OCI-LY3 (cell line): ENCODE measurements at regions not wholly inside any gene's neighbourhood (a gene's known extent, or its start where the extent isn't known, plus 50 kb on each side); places are given as distances from the start of the nearest gene placed in this dataset.

ENCODE experiments used
- H2AFZ ChIP-seq: fragments of 200-600, 300-600 bp; shearing (Covaris generic); 2 replicates; pipeline ENCODE4 v1.6.0; 2014; ENCODE audit warnings: antibody characterized with exemption, low read depth, low read length
- H3K27ac ChIP-seq: fragments of 200-600, 300-600 bp; sonication (generic); 2 replicates; pipeline ENCODE4 v1.5.1; 2014; ENCODE audit warnings: mild to moderate bottlenecking, low read length, moderate library complexity, mixed read lengths
- H3K27me3 ChIP-seq: fragments of 200-600, 300-600 bp; sonication (generic); 2 replicates; pipeline ENCODE4 v1.6.1; 2014; ENCODE audit warnings: low read depth, low read length, mixed read lengths
- H3K36me3 ChIP-seq: fragments of 200-600, 300-600 bp; sonication (generic); replicated peaks from 2 replicates; pipeline ENCODE3; 2014; ENCODE audit warnings: low read depth, low read length, mixed read lengths
- H3K4me1 ChIP-seq: fragments of 300-600, 200-600 bp; sonication (generic); 2 replicates; pipeline ENCODE4 v1.6.1; 2014; ENCODE audit warnings: low read length, mixed read lengths
- H3K4me2 ChIP-seq: fragments of 200-600, 300-600 bp; sonication (generic); 2 replicates; pipeline ENCODE4 v1.6.1; 2014; ENCODE audit warnings: low read length, mixed read lengths
- H3K4me3 ChIP-seq: fragments of 300-600, 200-600 bp; sonication (generic); 2 replicates; pipeline ENCODE4 v1.5.1; 2014; ENCODE audit warnings: antibody characterized with exemption, mild to moderate bottlenecking, low read length, moderate library complexity
- H3K79me2 ChIP-seq: fragments of 300-600, 200-600 bp; shearing (Covaris generic); 2 replicates; pipeline ENCODE4 v1.6.1; 2014; ENCODE audit warnings: mild to moderate bottlenecking, low read length, mixed read lengths
- H3K9ac ChIP-seq: fragments of 300-600, 200-600 bp; shearing (Covaris generic); 2 replicates; pipeline ENCODE4 v1.6.0; 2014; ENCODE audit warnings: mild to moderate bottlenecking, low read length, moderate library complexity
- H3K9me3 ChIP-seq: fragments of 200-600, 300-600 bp; shearing (Covaris generic); 2 replicates; pipeline ENCODE4 v1.6.1; 2014; ENCODE audit warnings: low read length, mixed read lengths; ENCODE audit not compliant: insufficient read depth
- H4K20me1 ChIP-seq: fragments of 200-600, 300-600 bp; sonication (generic); 2 replicates; pipeline ENCODE4 v1.6.1; 2016; ENCODE audit warnings: low read length, mixed read lengths; ENCODE audit not compliant: insufficient read depth
- EZH2phosphoT487 ChIP-seq: fragments of 200-600 bp; shearing (Covaris generic); IDR thresholded peaks from 2 replicates; pipeline ENCODE4 v1.6.1; 2018; ENCODE audit warnings: antibody characterized with exemption, mixed run types, low read depth
- TF ChIP-seq, protein P1 (sequence below): fragments of 200-600, 300-600 bp; sonication (generic); IDR thresholded peaks from 2 replicates; pipeline ENCODE4 v1.5.1; 2014; ENCODE audit warnings: antibody characterized with exemption, low read length, low read depth

DNA sequence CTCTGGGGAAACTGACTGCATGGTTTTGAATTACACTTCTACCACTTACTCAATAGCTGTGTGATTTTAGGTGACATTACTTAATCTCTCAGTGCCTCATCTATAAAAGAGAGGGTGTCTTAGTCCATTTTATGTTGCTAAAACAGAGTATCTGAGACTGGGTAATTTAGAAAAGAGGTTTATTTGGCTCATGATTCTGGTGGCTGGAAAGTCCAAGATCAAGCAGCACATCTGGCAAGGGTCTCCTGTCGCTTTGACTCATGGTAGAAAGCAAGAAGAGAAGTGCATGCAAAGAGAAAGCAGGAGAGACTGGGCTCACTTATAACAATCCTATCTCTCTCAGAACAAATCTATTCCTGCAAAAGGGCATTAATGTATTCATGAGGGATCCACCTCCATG is 132.4 kb upstream of the IRX5 start:
- no peak overlapping the region for H3K27ac ChIP-seq
- no peak overlapping the region for H3K9ac ChIP-seq
- no peaks in the 10 kb centered on the region for H3K27me3 ChIP-seq
- H2AFZ ChIP-seq, result no peak overlapping the region
- H3K4me2 ChIP-seq, result no peak overlapping the region
- no peaks in the 10 kb centered on the region for H3K36me3 ChIP-seq
- no peaks in the 10 kb centered on the region for H3K79me2 ChIP-seq
- no peaks in the 10 kb centered on the region for H4K20me1 ChIP-seq
- H3K4me1 ChIP-seq, result no peaks in the 10 kb centered on the region
- no peak overlapping the region for H3K4me3 ChIP-seq
- no peaks in the 10 kb centered on the region for H3K9me3 ChIP-seq
- no peak for TF ChIP-seq EZH2phosphoT487
- TF ChIP-seq, protein P1, sequence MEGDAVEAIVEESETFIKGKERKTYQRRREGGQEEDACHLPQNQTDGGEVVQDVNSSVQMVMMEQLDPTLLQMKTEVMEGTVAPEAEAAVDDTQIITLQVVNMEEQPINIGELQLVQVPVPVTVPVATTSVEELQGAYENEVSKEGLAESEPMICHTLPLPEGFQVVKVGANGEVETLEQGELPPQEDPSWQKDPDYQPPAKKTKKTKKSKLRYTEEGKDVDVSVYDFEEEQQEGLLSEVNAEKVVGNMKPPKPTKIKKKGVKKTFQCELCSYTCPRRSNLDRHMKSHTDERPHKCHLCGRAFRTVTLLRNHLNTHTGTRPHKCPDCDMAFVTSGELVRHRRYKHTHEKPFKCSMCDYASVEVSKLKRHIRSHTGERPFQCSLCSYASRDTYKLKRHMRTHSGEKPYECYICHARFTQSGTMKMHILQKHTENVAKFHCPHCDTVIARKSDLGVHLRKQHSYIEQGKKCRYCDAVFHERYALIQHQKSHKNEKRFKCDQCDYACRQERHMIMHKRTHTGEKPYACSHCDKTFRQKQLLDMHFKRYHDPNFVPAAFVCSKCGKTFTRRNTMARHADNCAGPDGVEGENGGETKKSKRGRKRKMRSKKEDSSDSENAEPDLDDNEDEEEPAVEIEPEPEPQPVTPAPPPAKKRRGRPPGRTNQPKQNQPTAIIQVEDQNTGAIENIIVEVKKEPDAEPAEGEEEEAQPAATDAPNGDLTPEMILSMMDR, result no peak

DNA sequence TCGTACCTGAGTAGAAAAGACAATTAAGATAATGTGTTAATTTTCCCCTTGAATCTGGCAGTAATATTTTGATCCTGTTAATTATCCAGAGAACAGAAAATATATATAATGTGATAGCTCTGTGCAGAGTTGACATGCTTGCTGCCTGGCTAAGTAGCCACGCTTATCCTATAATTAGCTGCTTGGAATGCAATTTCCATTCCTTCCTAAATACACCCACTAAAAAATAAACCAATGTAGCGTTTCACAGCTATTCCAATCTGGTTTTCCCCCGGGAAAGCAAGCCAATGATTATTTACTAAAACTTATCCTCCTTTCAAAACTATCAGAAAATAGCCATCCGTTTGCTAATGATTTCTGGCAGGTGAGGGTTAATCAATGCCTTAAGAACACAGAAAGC is 134.5 kb upstream of the IRX5 start:
- Histone ChIP-seq H4K20me1 (no peaks in the 10 kb centered on the region), H3K27me3 (no peaks in the 10 kb centered on the region), H3K79me2 (no peaks in the 10 kb centered on the region), H3K4me3 (no peak overlapping the region), H3K4me1 (no peaks in the 10 kb centered on the region), H2AFZ (no peak overlapping the region), H3K27ac (no peak overlapping the region), H3K4me2 (no peak overlapping the region), H3K9me3 (no peaks in the 10 kb centered on the region), H3K9ac (no peak overlapping the region), H3K36me3 (no peaks in the 10 kb centered on the region)
- TF ChIP-seq EZH2phosphoT487, result no peak
- TF ChIP-seq, protein P1, result no peak

- H3K79me2 ChIP-seq, result no peaks in the 10 kb centered on the region
- H3K27ac ChIP-seq, result no peak overlapping the region
- H3K27me3 ChIP-seq, result no peaks in the 10 kb centered on the region
- H3K4me1 ChIP-seq, result no peaks in the 10 kb centered on the region
- no peaks in the 10 kb centered on the region for H3K9me3 ChIP-seq
- no peak overlapping the region for H2AFZ ChIP-seq
- no peak overlapping the region for H3K4me3 ChIP-seq
- no peak overlapping the region for H3K9ac ChIP-seq
- TF ChIP-seq, protein P1, result no peak
- TF ChIP-seq EZH2phosphoT487, result no peak
- H3K36me3 ChIP-seq, result no peaks in the 10 kb centered on the region
- no peak overlapping the region for H3K4me2 ChIP-seq
- no peaks in the 10 kb centered on the region for H4K20me1 ChIP-seq
These were observed 137.9 kb upstream of the IRX5 start for GRCh38 chr16:54792811-54793210.

- TF ChIP-seq, protein P1, result no peak
- no peak for TF ChIP-seq EZH2phosphoT487
- Histone ChIP-seq H4K20me1 (no peaks in the 10 kb centered on the region), H3K4me2 (no peak overlapping the region), H3K79me2 (no peaks in the 10 kb centered on the region), H2AFZ (no peak overlapping the region), H3K9me3 (no peaks in the 10 kb centered on the region), H3K9ac (no peak overlapping the region), H3K36me3 (no peaks in the 10 kb centered on the region), H3K4me1 (no peaks in the 10 kb centered on the region), H3K27ac (no peak overlapping the region), H3K27me3 (no peaks in the 10 kb centered on the region), H3K4me3 (no peak overlapping the region)
These were observed 143.6 kb upstream of the IRX5 start for GRCh38 chr16:54787045-54787444.
